ENCODE measurements at regions not wholly inside any gene's neighbourhood (a gene's known extent, or its start where the extent isn't known, plus 50 kb on each side); places are given as distances from the start of the nearest gene placed in this dataset.

DNA sequence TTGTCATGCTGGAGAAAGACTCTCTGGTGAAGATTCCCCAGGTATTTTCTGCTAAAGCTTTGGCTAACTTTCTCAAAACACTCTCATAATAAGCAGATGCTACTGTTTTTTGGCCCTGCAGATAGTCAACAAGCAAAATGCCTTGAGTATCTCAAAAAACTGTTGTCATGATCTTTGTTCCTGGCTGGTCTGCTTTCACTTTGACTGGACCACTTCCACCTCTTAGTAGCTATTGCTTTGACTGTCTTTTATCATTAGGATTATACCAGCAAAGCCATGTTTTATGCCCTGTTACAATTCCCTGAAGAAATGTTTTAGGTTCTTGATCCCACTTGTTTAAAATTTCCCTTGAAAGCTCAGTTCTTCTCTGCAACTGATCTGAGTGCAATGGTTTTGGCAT is 231.5 kb downstream of the SLC7A11 start:
- H3K36me3 Mint-ChIP-seq (ENCODE audit: low read depth): no peaks in the 10 kb centered on the region
- no peaks in the 10 kb centered on the region for H3K27me3 Mint-ChIP-seq (ENCODE audit: low read depth)
- no peak for DNase-seq (ENCODE audit: low spot score)

DNA sequence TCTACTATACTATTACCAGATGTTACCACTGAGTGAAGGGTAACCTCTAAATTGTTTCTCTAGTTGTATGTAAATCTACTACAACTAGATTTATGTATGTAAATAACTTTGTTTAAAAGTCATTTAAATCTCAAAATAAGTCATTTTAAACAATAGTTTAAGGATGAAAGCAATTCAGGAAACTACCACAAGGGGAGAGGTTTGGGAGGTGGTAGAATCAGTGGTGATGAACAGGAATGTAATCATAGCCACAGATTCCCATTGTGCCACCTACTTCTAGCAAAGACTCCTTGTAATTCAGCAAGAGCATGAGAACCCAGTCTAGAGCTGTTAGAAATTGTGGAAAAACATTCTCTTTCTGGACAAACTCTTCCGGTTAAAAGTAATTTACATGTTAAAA is 234.6 kb downstream of the SLC7A11 start:
- Mint-ChIP-seq H3K9me3 (ENCODE audit: low read depth) (peaks cover 3% of the 10 kb centered on the region), H3K27me3 (ENCODE audit: low read depth) (no peaks in the 10 kb centered on the region), H3K4me3 (ENCODE audit: unreplicated experiment) (no peak overlapping the region), H3K4me1 (ENCODE audit: low read depth) (peaks cover 26% of the 10 kb centered on the region), H3K36me3 (ENCODE audit: low read depth) (no peaks in the 10 kb centered on the region), H3K27ac (ENCODE audit: unreplicated experiment) (no peak overlapping the region)
- TF ChIP-seq, protein P1, sequence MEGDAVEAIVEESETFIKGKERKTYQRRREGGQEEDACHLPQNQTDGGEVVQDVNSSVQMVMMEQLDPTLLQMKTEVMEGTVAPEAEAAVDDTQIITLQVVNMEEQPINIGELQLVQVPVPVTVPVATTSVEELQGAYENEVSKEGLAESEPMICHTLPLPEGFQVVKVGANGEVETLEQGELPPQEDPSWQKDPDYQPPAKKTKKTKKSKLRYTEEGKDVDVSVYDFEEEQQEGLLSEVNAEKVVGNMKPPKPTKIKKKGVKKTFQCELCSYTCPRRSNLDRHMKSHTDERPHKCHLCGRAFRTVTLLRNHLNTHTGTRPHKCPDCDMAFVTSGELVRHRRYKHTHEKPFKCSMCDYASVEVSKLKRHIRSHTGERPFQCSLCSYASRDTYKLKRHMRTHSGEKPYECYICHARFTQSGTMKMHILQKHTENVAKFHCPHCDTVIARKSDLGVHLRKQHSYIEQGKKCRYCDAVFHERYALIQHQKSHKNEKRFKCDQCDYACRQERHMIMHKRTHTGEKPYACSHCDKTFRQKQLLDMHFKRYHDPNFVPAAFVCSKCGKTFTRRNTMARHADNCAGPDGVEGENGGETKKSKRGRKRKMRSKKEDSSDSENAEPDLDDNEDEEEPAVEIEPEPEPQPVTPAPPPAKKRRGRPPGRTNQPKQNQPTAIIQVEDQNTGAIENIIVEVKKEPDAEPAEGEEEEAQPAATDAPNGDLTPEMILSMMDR (IDR thresholded peaks at IDR 0.05): peak; percentile 59
- DNase-seq (ENCODE audit: low spot score): no peak

More for the DNA sequence above, 231.5 kb downstream of the SLC7A11 start:
- Mint-ChIP-seq H3K4me3 (ENCODE audit: unreplicated experiment) (no peak overlapping the region), H3K4me1 (ENCODE audit: low read depth) (peaks cover 7% of the 10 kb centered on the region), H3K27ac (ENCODE audit: unreplicated experiment) (no peak overlapping the region), H3K9me3 (ENCODE audit: low read depth) (peaks cover 3% of the 10 kb centered on the region)
- TF ChIP-seq, protein P1 (IDR thresholded peaks at IDR 0.05): no peak

DNA sequence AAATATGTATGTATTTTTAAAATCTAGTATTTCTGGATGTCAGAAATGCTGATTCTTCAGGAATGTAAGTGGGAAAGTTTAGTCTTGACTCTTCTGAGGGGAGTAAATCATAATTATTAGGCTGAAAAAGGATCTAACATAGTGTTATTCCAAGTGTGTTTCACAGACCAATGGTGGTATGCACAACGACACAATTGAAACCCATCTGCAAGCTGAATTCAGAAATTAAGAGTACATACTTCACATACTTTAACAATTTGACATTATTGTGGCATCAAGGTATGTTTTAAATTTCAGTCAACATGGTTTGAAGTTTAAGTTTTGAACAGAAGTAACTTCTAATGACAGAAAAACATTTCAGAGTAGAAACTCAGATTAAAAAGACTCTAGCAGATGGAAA is 236.7 kb downstream of the SLC7A11 start:
- Mint-ChIP-seq H3K27ac (ENCODE audit: unreplicated experiment) (no peak overlapping the region), H3K36me3 (ENCODE audit: low read depth) (no peaks in the 10 kb centered on the region)
- TF ChIP-seq, protein P1 (IDR thresholded peaks at IDR 0.05): no peak

DNA sequence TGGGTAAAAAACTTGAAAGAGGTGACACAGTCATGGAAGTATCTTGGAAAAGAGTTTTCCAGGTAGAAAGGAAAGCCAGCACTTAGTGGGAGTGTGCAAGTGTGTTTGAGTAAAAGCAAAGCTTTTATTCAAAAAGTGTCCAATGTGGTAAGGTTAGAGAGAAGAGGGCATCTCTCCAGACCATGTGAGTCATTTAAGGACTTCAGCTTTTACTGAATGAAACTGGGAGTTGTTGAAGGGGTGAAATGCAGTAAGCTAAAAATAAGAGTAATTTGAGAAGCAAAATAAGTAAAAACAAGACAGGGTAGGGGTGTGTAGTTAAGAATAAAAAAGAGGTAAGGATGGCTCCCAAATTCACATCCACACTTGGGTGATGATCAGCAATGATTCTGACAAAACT is 238.9 kb downstream of the SLC7A11 start:
- H3K4me1 Mint-ChIP-seq (ENCODE audit: low read depth): peaks cover 40% of the 10 kb centered on the region
- no peaks in the 10 kb centered on the region for H3K27me3 Mint-ChIP-seq (ENCODE audit: low read depth)
- no peaks in the 10 kb centered on the region for H3K36me3 Mint-ChIP-seq (ENCODE audit: low read depth)
- TF ChIP-seq, protein P1 (IDR thresholded peaks at IDR 0.05): no peak
- no peak for DNase-seq (ENCODE audit: low spot score)
- H3K27ac Mint-ChIP-seq (ENCODE audit: unreplicated experiment): no peak overlapping the region
- peaks cover 3% of the 10 kb centered on the region for H3K9me3 Mint-ChIP-seq (ENCODE audit: low read depth)
- no peak overlapping the region for H3K4me3 Mint-ChIP-seq (ENCODE audit: unreplicated experiment)

More for the DNA sequence above, 236.7 kb downstream of the SLC7A11 start:
- no peaks in the 10 kb centered on the region for H3K27me3 Mint-ChIP-seq (ENCODE audit: low read depth)
- peaks cover 3% of the 10 kb centered on the region for H3K9me3 Mint-ChIP-seq (ENCODE audit: low read depth)
- H3K4me3 Mint-ChIP-seq (ENCODE audit: unreplicated experiment): no peak overlapping the region
- no peak for DNase-seq (ENCODE audit: low spot score)
- H3K4me1 Mint-ChIP-seq (ENCODE audit: low read depth): peaks cover 26% of the 10 kb centered on the region

DNA sequence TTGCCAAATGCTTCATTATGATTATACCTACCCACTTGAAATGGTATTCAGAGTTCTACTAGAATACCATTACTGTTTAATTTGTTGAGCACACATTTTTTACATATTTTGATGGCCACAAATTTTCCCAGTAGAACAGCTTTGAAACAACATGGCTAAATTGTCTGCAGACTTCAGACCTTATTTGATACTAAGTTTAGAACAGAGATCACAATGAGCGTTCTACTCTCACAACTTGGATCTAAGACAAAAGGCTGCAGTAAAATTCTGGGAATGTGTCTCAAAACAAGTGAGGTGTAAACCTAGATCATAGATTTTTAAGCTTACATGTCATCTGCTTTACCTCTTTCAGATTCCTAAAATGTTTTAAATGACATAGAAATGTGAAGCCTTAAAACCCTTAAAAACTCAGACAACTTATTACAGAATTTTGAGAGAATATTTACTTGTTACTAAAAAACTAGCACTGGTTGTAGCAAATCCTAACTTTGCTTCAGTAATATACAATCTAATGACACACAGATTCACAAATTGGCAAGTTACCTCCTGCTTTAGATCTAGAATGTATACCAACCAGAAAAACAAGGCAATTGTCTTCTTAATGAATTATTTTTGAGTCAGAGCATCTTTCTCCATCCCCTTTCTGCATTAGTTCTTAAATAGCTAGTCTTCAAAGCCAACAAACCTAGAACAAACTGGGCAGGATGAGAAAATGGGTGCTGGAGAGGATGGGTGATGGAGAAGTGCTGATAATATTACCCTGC is 243.3 kb downstream of the SLC7A11 start:
- Mint-ChIP-seq H3K27me3 (ENCODE audit: low read depth) (no peaks in the 10 kb centered on the region), H3K4me1 (ENCODE audit: low read depth) (peaks cover 33% of the 10 kb centered on the region), H3K36me3 (ENCODE audit: low read depth) (no peaks in the 10 kb centered on the region), H3K9me3 (ENCODE audit: low read depth) (peaks cover 3% of the 10 kb centered on the region), H3K27ac (ENCODE audit: unreplicated experiment) (peak overlapping the region; percentile 43), H3K4me3 (ENCODE audit: unreplicated experiment) (no peak overlapping the region)
- no peak for DNase-seq (ENCODE audit: low spot score)
- TF ChIP-seq, protein P1 (IDR thresholded peaks at IDR 0.05): no peak

Data from chondrocyte (in vitro differentiated cells).